ENCODE measurements at regions not wholly inside any gene's neighbourhood (a gene's known extent, or its start where the extent isn't known, plus 50 kb on each side); places are given as distances from the start of the nearest gene placed in this dataset.

GRCh38 chr5:58122157-58122556, 337.7 kb downstream of the PLK2 start:
- TF ChIP-seq CTCF (IDR thresholded peaks at IDR 0.05; ENCODE audit: insufficient read depth, low read depth, low read length) (no peak), EZH2 (IDR thresholded peaks at IDR 0.05; ENCODE audit: insufficient read depth, low read length) (no peak)
